ENCODE measurements at regions not wholly inside any gene's neighbourhood (a gene's known extent, or its start where the extent isn't known, plus 50 kb on each side); places are given as distances from the start of the nearest gene placed in this dataset.

DNA sequence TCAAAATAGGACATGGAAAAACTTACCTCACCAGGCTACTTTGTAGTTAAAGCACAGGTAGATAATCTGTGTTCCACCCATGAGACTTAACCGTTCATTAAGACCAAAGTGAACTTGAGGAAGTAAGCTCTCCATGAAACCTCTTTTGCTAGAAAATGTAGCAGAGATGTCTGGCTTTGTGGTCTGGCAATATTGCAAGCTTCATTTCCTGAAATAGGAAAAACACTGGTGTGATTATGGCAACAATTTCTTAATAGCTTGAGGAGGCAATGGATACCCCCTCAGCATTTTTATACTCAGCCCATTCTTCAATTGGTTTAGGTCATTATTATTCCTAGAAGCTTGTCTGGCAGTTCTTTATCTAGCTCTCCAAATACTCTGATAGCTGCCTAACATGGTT lies 957.3 kb downstream of the IGSF11 start:
- TF ChIP-seq, protein P1, sequence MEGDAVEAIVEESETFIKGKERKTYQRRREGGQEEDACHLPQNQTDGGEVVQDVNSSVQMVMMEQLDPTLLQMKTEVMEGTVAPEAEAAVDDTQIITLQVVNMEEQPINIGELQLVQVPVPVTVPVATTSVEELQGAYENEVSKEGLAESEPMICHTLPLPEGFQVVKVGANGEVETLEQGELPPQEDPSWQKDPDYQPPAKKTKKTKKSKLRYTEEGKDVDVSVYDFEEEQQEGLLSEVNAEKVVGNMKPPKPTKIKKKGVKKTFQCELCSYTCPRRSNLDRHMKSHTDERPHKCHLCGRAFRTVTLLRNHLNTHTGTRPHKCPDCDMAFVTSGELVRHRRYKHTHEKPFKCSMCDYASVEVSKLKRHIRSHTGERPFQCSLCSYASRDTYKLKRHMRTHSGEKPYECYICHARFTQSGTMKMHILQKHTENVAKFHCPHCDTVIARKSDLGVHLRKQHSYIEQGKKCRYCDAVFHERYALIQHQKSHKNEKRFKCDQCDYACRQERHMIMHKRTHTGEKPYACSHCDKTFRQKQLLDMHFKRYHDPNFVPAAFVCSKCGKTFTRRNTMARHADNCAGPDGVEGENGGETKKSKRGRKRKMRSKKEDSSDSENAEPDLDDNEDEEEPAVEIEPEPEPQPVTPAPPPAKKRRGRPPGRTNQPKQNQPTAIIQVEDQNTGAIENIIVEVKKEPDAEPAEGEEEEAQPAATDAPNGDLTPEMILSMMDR (conservative IDR thresholded peaks at IDR 0.05; ENCODE audit: low read depth, low read length) = no peak
- H3K4me2 ChIP-seq = no peak overlapping the region
- no peak overlapping the region for H2AFZ ChIP-seq (ENCODE audit: low read depth)

DNA sequence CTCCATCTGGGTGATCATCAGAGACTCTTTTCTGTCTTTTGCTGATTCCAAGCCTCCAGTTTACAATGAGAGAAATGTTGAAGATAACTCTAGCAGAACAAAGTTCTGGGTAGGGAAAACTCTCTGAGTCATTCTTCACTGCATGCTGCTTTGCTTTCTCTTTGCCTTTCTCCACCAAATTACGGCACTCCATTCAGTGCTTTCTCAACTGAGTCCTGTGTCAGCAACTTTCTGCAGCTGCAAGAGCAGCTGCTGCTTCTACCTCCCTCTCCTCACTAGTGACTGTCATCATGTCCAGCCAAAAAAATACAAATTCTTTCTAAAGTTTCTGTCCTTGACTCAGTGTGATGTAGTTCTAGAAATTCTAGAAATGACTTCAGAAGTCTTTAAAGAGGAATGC lies 953.8 kb downstream of the IGSF11 start:
- Histone ChIP-seq H3K27me3 (ENCODE audit: insufficient read depth, low read depth) (no peaks in the 10 kb centered on the region), H3K27ac (peak overlapping the region; percentile 97), H3K4me3 (IDR thresholded peaks at IDR 0.05; ENCODE audit: insufficient read depth, low read depth, low read length) (peak overlapping the region; percentile 21), H2AFZ (ENCODE audit: low read depth) (peak overlapping the region; percentile 77), H3K4me2 (peak overlapping the region; percentile 80), H4K20me1 (ENCODE audit: insufficient read depth) (no peaks in the 10 kb centered on the region), H3K36me3 (ENCODE audit: insufficient read depth) (no peaks in the 10 kb centered on the region), H3K4me1 (ENCODE audit: low read depth, poor library complexity, severe bottlenecking) (peaks cover 60% of the 10 kb centered on the region), H3K9ac (peak overlapping the region; percentile 72), H3K79me2 (ENCODE audit: insufficient read depth, low read depth) (no peaks in the 10 kb centered on the region)
- TF ChIP-seq, protein P1 (conservative IDR thresholded peaks at IDR 0.05; ENCODE audit: low read depth, low read length) = no peak

More for the DNA sequence above, 957.3 kb downstream of the IGSF11 start:
- no peaks in the 10 kb centered on the region for H3K27me3 ChIP-seq (ENCODE audit: insufficient read depth, low read depth)
- H3K9ac ChIP-seq = no peak overlapping the region
- no peaks in the 10 kb centered on the region for H4K20me1 ChIP-seq (ENCODE audit: insufficient read depth)
- no peaks in the 10 kb centered on the region for H3K36me3 ChIP-seq (ENCODE audit: insufficient read depth)
- H3K27ac ChIP-seq = no peak overlapping the region
- peaks cover 36% of the 10 kb centered on the region for H3K4me1 ChIP-seq (ENCODE audit: low read depth, poor library complexity, severe bottlenecking)
- H3K4me3 ChIP-seq (IDR thresholded peaks at IDR 0.05; ENCODE audit: insufficient read depth, low read depth, low read length) = no peak overlapping the region
- H3K79me2 ChIP-seq (ENCODE audit: insufficient read depth, low read depth) = no peaks in the 10 kb centered on the region

DNA sequence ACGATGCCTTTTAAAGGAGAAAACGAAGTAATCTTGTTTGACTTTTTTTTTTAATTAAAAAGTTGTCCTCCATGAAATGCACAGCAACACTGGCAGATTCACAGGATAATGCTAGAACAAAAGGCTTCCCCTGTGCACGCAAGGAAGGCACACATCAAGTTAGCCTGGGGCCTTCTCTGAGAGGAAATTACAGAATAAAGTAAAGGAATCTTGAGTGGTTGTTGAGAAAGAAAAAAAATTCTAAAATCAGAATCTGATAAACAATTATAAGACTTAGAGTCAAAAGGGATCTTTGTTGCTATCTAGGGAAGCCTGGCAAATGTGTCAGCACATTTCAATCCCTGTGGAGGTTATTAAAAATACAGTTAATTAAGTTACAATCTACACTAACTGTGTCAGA lies 946.0 kb downstream of the IGSF11 start:
- Histone ChIP-seq H4K20me1 (ENCODE audit: insufficient read depth) (no peaks in the 10 kb centered on the region), H3K9ac (no peak overlapping the region), H3K79me2 (ENCODE audit: insufficient read depth, low read depth) (no peaks in the 10 kb centered on the region), H3K4me2 (no peak overlapping the region), H3K27me3 (ENCODE audit: insufficient read depth, low read depth) (no peaks in the 10 kb centered on the region), H3K4me3 (IDR thresholded peaks at IDR 0.05; ENCODE audit: insufficient read depth, low read depth, low read length) (no peak overlapping the region), H3K36me3 (ENCODE audit: insufficient read depth) (no peaks in the 10 kb centered on the region), H3K4me1 (ENCODE audit: low read depth, poor library complexity, severe bottlenecking) (peaks cover 10% of the 10 kb centered on the region), H2AFZ (ENCODE audit: low read depth) (no peak overlapping the region), H3K27ac (no peak overlapping the region)
- TF ChIP-seq, protein P1 (conservative IDR thresholded peaks at IDR 0.05; ENCODE audit: low read depth, low read length) = no peak

DNA sequence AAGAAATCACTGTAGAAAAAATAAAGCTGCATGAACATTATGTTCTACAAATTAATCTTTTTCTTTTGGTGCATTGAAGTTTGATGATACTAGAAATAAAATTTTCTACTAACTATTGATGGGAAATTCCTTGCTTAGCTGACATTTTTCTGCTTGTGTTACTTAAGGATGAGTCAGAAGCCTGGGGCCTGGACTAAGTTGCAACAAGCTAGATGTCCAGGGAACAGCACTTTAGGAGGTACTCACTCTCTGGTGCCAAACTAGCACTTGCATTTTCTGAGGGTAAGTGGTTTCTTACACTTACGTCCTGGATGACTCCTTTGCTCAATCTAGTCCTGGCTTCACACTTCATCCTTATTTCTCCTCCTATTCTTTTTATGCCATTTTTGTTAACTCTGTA lies 945.1 kb downstream of the IGSF11 start:
- H2AFZ ChIP-seq (ENCODE audit: low read depth) = no peak overlapping the region
- TF ChIP-seq, protein P1 (conservative IDR thresholded peaks at IDR 0.05; ENCODE audit: low read depth, low read length) = no peak
- H3K4me2 ChIP-seq = no peak overlapping the region
- H3K36me3 ChIP-seq (ENCODE audit: insufficient read depth) = no peaks in the 10 kb centered on the region
- H3K9ac ChIP-seq = no peak overlapping the region
- peaks cover 1% of the 10 kb centered on the region for H3K4me1 ChIP-seq (ENCODE audit: low read depth, poor library complexity, severe bottlenecking)
- no peaks in the 10 kb centered on the region for H4K20me1 ChIP-seq (ENCODE audit: insufficient read depth)
- no peak overlapping the region for H3K4me3 ChIP-seq (IDR thresholded peaks at IDR 0.05; ENCODE audit: insufficient read depth, low read depth, low read length)
- H3K27me3 ChIP-seq (ENCODE audit: insufficient read depth, low read depth) = no peaks in the 10 kb centered on the region
- H3K27ac ChIP-seq = no peak overlapping the region
- no peaks in the 10 kb centered on the region for H3K79me2 ChIP-seq (ENCODE audit: insufficient read depth, low read depth)

Data from KMS-11 (cell line).